NCI-H69 (cell line): ENCODE measurements at regions not wholly inside any gene's neighbourhood (a gene's known extent, or its start where the extent isn't known, plus 50 kb on each side); places are given as distances from the start of the nearest gene placed in this dataset.

Experiments
- DNase-seq: peaks from one replicate; lab custom pipeline; 2025; lab: John Stamatoyannopoulos, UW

DNA sequence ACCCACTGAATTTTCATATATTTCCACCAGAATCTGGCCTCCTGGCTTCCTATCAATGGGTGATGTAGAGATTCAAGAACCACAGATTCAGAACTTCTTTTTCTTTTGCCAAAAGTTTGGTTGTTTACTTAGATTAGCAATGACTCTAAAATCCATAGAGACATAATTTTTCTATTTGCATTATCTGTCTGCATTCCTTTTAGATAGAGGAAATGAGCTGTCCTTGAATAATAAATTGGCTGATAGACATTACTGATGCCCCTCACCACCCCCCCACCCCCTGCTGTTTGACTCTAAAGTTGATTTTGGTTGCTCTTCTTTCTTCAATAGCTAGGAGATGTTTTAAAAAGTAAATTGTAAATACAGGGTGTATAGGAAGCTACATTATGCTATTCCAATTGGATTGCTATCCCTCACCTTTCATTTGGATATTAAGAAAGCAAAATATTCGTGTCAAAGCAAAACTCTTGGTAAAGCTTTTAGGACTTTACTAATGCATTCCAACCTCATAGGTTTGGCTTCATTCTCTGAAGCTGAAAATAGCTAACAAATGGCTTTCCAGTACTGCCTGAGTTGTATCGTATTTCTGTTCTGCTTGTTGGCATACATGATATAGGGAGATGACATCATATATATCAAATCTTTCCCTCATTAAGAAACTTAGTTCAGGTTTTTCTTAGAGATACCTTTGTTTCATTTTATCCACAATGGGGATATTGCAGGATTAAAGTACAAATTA is 606.0 kb downstream of the ARL4A start:
- peak; percentile 23 for DNase-seq

DNA sequence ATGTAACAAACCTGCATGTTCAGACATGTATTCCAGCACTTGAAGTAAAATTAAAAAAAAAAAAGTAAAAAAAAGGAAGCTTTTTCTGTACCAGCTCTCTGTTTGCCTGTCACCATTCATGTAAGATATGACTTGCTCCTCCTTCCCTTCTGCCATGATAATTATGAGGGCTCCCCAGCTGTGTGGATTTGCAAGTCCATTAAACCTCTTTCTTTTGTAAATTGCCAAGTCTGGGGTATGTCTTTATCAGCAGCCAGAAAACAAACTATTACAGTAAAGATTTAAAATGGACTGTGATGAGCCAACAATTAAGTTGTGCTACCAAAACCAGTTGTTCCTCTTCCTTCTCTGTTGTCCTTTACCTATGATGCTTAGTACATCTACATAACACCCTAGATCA is 619.6 kb downstream of the ARL4A start:
- peak; percentile 91 for DNase-seq

DNA sequence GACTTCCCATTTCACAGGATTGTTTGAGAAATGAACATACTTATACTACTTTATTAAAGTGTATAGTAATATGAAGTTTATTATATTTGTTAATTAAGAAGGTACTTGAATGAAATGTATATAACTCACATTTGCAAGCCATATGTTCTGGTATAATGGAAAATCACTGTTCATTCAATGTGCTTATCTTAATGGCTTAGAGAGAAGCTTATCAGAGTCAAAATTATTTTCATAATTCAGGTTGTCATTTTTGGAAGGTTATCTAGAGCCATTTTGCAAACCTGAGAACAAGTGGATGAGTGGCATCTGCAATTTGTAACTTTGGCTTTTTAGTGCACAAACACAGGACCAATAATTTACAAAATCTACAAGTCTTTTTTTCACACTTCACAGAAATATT is 621.0 kb downstream of the ARL4A start:
- DNase-seq: no peak

GRCh38 chr7:13309535-13309934 is 622.1 kb downstream of the ARL4A start:
- no peak for DNase-seq

GRCh38 chr7:13312307-13312706 is 624.9 kb downstream of the ARL4A start:
- DNase-seq: peak; percentile 54

- no peak for DNase-seq
Observed at GRCh38 chr7:13320333-13320732, 632.9 kb downstream of the ARL4A start.

DNA sequence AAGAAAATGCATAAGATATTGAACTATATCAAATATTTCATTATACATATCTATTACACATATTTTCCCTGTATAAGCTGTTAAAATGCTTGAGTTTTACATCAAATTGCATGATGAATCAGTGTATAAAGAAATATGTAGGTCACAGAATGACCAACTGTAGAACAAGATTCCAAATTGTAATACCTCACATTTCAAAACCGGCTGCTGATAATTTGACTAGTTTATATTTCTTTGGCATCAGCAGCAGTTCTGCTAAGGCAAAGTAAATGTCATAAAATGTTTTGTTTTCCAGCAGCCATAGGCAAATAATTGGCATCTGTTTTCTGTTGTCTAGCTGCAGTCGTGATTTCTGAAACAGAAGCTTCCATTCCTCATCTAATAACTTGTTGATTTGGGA is 633.9 kb downstream of the ARL4A start:
- peak; percentile 13 for DNase-seq

DNA sequence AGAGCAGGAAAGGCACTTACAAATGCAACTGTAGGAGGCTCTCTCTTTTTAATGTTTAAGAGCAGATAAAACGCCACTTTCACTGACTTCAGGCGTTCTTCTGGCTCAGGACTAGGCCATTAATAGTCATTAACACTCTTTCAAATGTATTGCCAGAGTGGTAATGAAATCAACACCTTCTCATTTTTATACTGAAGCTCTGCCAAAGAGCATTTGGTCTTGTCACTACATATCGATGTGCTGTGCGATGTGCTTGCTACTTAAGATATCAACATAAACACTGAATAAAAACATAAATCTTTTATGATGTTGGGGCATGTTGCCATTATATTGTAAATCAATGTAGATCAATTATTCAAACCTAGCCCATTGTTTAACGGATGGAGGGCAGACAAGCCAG is 634.7 kb downstream of the ARL4A start:
- DNase-seq: peak; percentile 82

DNA sequence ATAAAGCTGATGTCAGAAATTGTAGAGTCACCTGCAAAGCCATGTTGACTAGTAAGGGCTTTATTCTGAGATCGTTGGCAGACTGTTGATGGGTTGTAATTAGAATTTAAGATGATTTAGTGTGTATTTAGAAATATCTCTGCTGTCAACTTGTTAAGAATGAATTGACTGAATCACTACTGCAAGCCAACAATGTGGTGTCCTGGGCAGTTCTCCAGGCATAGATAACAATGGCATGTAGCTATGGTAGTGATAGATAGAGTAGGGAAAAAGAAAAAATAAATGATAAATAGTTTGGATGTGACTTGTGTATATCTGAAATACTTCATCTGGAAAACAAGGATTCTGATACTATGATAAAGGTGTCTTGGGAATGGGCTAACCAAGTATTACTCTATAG is 640.2 kb downstream of the ARL4A start:
- peak; percentile 72 for DNase-seq

- no peak for DNase-seq
Observed at GRCh38 chr7:13333371-13333770, 645.9 kb downstream of the ARL4A start.

DNA sequence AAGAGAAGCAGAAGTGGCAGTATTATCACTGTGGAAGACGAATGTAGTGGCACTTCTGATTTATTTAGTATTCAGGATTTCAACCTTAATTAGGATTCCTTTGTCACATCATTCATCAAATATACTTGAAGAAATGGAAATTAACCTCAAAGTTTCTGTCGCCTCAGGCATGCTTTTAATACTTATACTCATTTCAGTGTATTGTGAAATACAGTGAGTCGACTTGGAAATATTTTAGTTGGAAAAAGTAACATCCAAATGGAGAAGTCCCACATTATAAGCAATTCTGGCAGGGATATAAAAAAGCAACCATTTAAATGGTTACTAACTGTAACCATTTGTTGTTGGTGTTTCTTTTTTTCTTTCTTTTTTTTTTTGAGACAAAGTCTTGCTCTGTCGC is 648.8 kb downstream of the ARL4A start:
- DNase-seq: no peak

GRCh38 chr7:13352677-13353076 is 636.8 kb downstream of the ETV1 start:
- DNase-seq: no peak

DNA sequence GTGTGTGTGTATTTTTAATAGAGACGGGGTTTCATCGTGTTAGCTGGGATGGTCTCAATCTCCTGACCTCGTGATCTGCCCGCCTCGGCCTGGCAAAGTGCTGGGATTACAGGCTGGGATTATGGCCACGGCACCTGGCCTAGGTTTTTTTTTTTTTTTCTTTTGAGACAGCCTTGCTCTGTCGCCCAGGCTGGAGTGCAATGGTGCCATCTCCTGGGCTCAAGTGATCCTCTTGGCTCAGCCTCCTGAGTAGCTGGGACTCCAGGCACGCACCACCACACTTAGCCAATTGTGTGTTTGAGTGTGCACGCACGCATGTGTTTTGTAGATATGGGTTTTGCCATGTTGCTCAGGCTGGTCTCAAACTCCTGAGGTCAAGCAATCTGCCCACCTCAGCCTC is 629.8 kb downstream of the ETV1 start:
- no peak for DNase-seq

GRCh38 chr7:13386741-13387140 is 602.7 kb downstream of the ETV1 start:
- DNase-seq: no peak

DNA sequence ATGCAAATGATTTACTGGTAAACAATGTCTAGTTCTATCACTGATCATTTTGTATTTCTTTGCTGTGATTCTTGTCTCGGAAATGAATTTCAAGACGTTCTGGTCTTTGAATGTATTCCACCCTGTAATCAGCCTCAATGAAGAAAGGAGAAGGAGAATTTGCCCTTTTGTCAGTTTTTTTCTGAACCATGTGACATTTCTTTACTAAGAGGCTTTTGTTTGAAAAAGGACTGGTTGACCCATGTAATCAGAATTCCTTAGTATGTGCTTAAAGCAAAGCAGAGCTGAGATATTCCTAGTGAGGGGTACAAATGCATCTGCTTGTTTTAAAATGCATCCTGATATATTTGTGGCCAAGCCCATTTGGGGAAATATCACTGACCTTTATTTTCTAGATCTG is 581.6 kb downstream of the ETV1 start:
- DNase-seq: no peak

DNA sequence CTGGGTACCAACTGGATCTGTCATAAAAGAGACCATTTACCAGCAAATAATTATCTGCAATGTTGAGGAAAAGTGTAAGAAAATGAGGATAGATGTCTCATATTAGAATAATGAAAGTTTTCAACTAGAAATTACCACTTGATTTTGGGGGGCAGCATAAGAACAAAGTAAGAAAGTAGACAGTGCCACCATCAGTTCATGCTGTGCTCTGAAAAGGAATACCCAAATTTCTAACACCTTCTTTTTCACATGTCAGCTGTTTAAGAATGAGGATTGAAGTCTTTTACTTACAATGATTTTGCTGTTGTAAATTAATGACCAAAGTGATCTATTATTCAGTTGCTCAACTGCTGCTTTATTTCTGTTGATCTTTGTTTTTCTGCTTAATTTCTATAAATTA is 578.3 kb downstream of the ETV1 start:
- no peak for DNase-seq

- DNase-seq: peak; percentile 99
Observed at GRCh38 chr7:13411636-13412035, 577.8 kb downstream of the ETV1 start.

GRCh38 chr7:13414181-13414580 is 575.3 kb downstream of the ETV1 start:
- peak; percentile 70 for DNase-seq

DNA sequence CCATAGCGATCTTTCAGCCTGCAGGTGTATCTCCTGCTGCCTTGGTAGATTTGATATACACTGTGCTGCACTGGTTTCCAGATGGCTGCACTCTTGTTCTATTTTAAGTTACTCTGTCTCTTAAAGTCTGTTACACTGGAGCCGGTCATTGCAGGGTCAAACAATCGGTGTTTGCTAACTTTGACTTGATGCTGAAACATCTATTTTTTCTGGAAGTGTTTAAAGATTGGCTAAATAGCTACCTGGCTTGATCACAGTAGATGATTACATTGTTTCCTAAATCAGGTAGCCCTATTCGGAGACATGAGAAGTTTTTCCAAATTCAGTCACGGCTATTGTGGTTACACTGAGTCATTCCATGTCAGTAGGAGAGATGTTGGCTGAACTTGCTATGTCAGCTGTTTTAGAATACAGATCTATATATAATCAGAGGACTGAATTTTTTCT is 574.8 kb downstream of the ETV1 start:
- DNase-seq: peak; percentile 89

DNA sequence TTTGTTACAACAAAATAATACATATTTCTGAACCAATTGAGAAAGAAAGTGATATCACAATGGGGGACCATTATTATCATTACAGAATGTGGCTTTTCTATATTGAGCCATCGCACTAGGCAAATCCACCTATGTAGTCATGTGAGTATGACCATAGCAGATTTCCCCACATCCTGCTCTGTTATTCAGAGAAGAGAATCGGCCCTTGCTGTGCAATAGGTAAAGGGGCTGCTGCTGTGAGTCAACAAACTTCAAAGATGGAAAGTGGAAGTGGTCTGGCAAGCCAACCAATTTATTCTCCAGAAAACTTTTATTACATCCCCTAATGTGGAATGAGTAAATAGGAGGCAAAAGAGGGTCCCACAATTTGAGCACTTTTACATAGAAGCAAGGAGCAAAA is 573.4 kb downstream of the ETV1 start:
- DNase-seq: peak; percentile 24

DNA sequence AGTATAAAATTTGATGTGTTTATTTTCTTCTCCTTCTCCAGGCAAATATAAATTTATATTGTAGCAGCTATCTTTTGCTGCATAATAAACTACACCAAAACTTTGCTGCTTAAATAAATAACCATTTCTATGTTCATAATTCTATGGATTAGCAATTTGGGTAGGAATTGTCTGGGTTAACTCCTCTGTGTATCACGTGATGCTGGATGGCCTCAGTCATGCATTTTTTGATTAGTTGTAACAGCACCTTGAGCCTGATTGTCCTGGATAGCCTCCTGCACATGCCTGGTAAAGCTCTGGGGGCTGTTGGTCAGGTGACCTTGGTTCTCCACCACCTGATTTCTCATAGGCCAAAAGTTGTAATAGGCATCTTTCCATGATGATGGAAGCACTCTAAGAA is 572.9 kb downstream of the ETV1 start:
- no peak for DNase-seq

DNA sequence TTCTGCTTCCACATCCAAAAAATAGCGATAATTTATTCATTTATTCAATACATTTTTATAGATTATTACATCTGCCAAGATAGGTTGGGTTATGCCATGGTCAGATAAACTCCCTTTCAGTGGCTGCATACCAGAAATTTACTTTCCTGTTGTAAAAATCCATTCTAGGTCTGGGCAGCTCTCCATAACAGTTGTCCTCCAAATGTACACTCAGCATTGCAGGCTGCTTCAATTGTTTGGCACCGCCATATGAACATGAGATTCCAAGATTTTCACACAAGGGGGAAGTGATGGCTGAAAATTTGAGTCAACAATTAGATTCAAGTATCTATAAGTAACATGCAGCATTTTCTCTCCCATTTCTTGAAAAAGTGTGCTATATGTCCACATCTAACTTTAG is 568.7 kb downstream of the ETV1 start:
- no peak for DNase-seq

DNA sequence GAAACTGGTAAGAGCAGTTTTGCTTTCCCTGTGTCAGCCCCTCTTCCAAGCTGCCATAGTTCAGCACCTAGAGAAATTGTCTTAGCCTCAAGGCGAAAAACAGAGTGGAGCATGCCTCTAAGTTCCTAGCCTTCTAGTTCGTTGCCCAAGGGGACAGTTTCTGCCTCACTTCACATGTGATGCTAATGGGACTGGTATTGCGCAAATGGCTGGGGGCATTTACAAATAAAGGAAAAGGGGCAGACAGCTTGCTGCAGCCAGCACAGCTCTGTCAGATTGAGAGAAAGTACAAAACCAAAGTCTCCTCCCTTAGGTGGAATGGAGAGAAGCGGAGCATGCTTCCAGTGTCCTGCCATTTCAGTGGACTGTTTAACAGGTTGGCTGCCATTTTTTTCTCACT is 567.7 kb downstream of the ETV1 start:
- DNase-seq: peak; percentile 19

- DNase-seq: peak; percentile 24
Observed at GRCh38 chr7:13433946-13434345, 555.5 kb downstream of the ETV1 start.
